ENCODE measurements at regions not wholly inside any gene's neighbourhood (a gene's known extent, or its start where the extent isn't known, plus 50 kb on each side); places are given as distances from the start of the nearest gene placed in this dataset.
"Not testable (repeated sequence)": the region's sequence is repeated elsewhere in the genome, so short reads cannot be mapped to it uniquely, and the experiment has no call there.

- peak; percentile 85 for DNase-seq
Measured at GRCh38 chr5:36739751-36740221, 133.4 kb downstream of the SLC1A3 start.

GRCh38 chr5:36740259-36740898 lies 134.0 kb downstream of the SLC1A3 start:
- DNase-seq: no peak

GRCh38 chr5:36741128-36741527 lies 134.7 kb downstream of the SLC1A3 start:
- no peak for DNase-seq

GRCh38 chr5:36743891-36744772 lies 132.4 kb upstream of the NIPBL start:
- no peak for DNase-seq

GRCh38 chr5:36744773-36745589 lies 131.6 kb upstream of the NIPBL start:
- DNase-seq: peak; percentile 52 to 59

DNA sequence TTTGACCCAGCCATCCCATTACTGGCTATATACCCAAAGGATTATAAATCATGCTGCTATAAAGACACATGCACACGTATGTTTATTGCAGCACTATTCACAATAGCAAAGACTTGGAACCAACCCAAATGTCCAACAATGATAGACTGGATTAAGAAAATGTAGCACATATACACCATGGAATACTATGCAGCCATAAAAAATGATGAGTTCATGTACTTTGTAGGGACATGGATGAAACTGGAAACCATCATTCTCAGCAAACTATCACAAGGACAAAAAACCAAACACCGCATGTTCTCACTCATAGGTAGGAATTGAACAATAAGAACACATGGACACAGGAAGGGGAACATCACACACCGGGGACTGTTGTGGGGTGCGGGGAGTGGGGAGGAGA lies 128.8 kb upstream of the NIPBL start:
- not testable (repeated sequence) for DNase-seq

- DNase-seq: no peak
Measured at GRCh38 chr5:36751886-36752285, 124.7 kb upstream of the NIPBL start.

GRCh38 chr5:36755342-36755741 lies 121.2 kb upstream of the NIPBL start:
- DNase-seq: no peak

- DNase-seq: no peak
Measured at GRCh38 chr5:36755920-36756488, 120.6 kb upstream of the NIPBL start.

- DNase-seq: no peak
Measured at GRCh38 chr5:36756848-36757247, 119.7 kb upstream of the NIPBL start.

DNA sequence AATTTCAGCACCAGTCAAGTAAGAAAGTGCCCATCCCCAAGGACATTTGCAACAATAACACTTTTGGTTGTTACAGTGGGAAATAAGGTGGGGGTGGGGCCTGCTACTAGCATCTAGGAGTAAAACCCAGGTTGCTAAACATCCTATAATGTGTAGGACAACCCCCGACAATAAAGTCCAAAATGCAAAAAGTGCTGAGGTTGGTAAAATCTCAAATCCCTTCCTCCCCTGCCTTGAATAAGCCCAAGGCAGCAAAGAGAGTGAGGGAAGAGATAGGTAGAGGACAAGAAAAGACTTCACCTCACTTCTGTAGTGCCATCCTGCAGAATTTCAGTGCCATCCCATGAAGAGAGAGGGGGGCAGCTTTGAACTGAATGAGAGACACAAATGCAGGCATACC lies 117.5 kb upstream of the NIPBL start:
- DNase-seq: no peak

- DNase-seq: no peak
Measured at GRCh38 chr5:36763454-36763853, 113.1 kb upstream of the NIPBL start.

- no peak for DNase-seq
Measured at GRCh38 chr5:36765876-36766275, 110.7 kb upstream of the NIPBL start.

DNA sequence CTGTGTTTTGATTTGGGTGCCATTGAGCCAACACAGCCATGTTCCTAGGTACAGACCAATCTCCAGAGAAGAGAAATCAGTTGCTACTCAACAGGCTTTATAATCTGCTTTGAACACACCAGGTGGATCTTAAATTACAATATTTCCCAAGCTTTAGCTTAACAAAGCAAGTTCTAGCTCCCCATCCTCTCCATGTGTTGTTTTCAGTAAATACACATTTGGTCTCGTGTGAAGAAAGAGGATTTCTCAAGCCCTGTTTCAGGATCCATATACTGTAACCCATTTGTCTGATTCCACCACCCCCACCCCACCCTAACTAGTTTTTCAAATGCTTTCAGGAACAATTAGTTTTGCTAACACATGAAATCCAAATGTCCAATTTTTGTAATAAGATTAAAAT lies 109.6 kb upstream of the NIPBL start:
- no peak for DNase-seq

GRCh38 chr5:36768450-36768849 lies 108.1 kb upstream of the NIPBL start:
- no peak for DNase-seq

DNA sequence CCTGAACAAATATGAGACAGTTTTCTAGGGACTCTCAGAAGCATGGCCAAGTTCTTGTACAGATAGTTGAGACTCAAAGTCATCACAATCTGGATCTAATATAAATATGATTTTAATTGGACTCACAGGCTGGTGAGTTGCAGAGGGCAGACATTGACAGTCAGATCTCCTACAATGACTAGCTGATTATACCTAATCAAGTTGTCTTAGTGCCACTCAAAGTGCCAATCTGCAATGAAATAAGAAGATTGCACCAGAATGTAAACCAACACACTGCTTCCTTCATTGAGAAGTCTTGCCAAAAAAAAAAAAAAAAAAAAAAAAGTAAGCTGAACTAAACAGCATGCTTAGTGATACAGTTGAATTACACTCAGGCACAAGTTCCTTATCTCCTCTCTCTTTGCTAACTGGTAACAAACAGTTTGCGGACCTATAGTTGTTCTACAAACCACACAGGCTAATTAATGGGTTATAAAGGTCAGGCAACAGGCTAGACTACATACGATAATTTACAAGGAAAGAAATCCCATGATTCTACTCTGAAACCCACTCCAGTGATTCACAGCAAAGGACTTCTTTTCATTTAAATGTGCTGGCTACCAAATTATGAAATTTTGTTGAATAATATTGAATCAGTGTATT lies 107.3 kb upstream of the NIPBL start:
- no peak for DNase-seq

- no peak for DNase-seq
Measured at GRCh38 chr5:36770125-36770524, 106.4 kb upstream of the NIPBL start.

GRCh38 chr5:36772276-36773140 lies 104.1 kb upstream of the NIPBL start:
- DNase-seq: no peak

DNA sequence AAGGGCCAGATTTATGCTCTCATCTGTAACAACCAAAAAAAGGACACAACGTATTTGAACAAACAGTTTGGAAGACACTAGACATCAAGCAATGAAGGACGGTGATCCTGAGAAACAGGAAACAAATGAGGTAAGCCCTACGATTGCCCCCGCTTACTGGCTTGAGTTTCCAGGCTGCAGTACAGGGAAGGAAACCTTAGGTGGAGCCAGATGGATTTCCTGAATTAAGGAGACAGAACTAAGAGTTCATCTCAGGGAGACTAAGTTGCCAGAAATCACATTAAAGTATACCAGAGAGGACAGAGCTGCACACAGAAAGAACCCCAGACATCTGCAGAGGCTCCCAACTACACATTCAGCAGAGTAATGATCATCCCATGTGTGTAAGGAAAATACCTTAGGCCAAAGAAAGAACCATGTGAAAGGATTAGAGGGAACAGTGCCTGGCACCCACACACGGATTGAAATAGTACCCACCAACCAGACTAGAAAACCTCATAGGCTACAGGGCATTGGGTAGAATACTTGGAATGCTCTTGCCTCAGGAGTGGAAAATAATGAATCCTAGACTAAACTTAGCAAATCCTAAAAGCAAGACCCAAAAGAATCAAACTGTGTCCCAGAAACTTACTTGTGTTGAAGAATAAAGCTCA lies 99.3 kb upstream of the NIPBL start:
- no peak for DNase-seq

DNA sequence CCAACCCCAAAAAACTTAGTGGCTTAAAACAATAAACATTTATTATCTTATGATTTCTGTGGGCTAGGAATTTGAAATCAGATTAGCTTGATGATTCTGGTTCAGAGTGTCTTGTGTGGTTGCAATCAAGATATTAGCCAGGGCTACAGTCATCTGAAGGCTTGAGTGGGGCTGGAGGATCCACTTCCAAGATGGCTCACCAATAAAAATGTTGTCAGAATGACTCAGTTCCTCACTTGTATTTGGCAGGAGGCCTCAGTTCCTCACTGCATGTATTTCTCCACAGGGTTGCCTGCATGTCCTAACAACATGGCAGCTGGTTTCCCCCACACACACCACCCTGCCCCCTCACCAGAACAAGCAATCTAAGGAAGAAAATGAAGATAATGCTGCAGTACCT lies 98.2 kb upstream of the NIPBL start:
- DNase-seq: no peak

- not testable (repeated sequence) for DNase-seq
Measured at GRCh38 chr5:36782612-36783011, 94.0 kb upstream of the NIPBL start.
